ENCODE measurements at regions not wholly inside any gene's neighbourhood (a gene's known extent, or its start where the extent isn't known, plus 50 kb on each side); places are given as distances from the start of the nearest gene placed in this dataset.

DNA sequence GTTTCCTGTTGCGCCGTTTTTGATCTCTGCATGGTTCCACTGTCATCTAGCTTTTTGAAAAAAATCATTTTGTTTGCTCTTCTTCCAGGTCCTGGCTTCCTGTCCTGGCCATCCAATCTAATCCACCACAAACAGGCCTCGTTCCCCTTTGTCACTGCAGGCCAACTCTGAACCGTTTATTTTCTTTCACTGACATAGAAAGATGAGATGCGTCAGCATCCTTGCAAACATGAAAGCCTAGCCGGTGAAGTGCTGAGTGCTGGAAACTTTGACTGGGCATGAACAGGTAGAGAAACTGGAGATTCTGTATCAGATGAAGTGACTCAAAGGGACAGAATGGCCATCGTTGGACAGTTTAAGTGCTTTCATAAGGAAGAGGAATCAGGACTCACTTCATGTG lies 1247.8 kb downstream of the TYW1 start:
- TF ChIP-seq CTCF (IDR thresholded peaks at IDR 0.05) = no peak

DNA sequence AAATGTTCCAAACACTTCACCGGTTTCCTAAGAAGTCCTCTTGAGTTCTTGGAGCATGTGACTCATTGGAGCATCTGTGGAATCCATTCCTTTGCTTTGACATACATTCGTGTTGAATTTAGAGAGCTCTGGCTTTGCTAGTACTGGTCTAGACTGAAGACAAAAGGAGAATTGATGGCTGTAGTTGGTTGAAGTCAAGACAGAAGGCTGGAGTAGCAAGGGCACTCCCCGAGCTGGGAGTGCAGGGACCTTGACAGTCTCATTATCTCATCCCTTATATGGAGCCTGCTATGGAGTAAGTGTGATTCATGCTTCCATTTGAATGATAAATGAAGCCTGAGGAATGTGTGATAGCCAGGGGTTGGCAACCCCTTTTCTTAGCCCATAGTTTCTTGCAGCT lies 1249.1 kb downstream of the TYW1 start:
- TF ChIP-seq CTCF (IDR thresholded peaks at IDR 0.05) = no peak

- TF ChIP-seq CTCF (IDR thresholded peaks at IDR 0.05) = no peak
Measured at GRCh38 chr7:68246189-68246633, 1249.6 kb downstream of the TYW1 start.

GRCh38 chr7:68247126-68247525 lies 1250.5 kb downstream of the TYW1 start:
- no peak for TF ChIP-seq CTCF (IDR thresholded peaks at IDR 0.05)

DNA sequence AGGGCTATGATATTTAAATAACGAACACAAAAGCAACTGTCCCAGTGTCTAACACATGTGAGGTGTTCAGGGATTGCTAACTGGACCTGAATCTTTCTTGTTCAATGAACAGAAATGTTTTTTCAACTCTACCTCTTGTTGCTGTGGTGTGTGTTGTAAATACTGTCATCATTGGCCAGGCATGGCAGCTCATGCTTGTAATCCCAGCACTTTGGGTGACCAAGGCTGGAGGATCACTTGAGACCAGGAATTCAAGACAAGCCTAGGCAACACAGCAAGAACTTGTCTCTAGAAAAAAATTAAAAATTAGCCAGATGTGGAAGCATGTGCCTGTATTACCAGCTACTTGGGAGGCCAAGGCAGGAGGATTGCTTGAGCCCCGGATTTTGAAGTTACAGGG lies 1250.9 kb downstream of the TYW1 start:
- TF ChIP-seq CTCF (IDR thresholded peaks at IDR 0.05) = no peak

GRCh38 chr7:68248973-68249372 lies 1252.3 kb downstream of the TYW1 start:
- no peak for TF ChIP-seq CTCF (IDR thresholded peaks at IDR 0.05)

GRCh38 chr7:68249611-68250010 lies 1253.0 kb downstream of the TYW1 start:
- TF ChIP-seq CTCF (IDR thresholded peaks at IDR 0.05) = no peak

DNA sequence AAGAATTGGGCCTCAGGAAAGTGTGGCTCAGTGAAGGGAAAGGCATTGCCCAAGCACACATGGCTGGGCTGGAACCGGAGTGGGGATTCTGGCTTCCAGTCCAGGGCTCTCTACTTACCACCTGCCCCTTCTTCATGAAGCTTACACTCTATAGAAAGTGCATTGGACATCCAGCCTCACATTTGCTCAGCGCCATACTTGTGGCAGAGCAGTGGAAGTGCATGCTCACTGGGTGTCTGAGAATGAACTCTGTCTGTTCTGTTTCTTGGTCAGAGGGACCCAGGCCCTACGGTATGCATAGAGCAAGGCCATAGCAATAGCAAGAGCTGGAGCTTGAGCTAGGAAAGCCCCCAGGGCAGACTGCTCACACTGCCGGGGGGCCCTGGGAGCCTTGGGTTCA lies 1253.5 kb downstream of the TYW1 start:
- no peak for TF ChIP-seq CTCF (IDR thresholded peaks at IDR 0.05)
